Skeletal muscle tissue (tissue), 3 donors: ENCODE measurements at regions not wholly inside any gene's neighbourhood (a gene's known extent, or its start where the extent isn't known, plus 50 kb on each side); places are given as distances from the start of the nearest gene placed in this dataset.
"Not testable (repeated sequence)": the region's sequence is repeated elsewhere in the genome, so short reads cannot be mapped to it uniquely, and the experiment has no call there.

Experiments used
- H3K27ac ChIP-seq: one replicate; pipeline ENCODE4 v1.7.0; 2013; ENCODE audit warnings: mild to moderate bottlenecking, low read depth, low read length, inconsistent platforms
- H3K27me3 ChIP-seq, 3 donors: one replicate each; pipeline ENCODE4 v1.7.0; 2013; ENCODE audit warnings: low read length in 3 of 3; ENCODE audit not compliant: control insufficient read depth in 3 of 3, insufficient read depth in 3 of 3
- H3K36me3 ChIP-seq, 3 donors: one replicate each; pipeline ENCODE4 v1.7.0; 2013; ENCODE audit warnings: low read length in 3 of 3; ENCODE audit not compliant: control insufficient read depth in 3 of 3, insufficient read depth in 3 of 3
- H3K4me1 ChIP-seq, 3 donors: one replicate each; pipeline ENCODE4 v1.7.0; 2013; ENCODE audit warnings: low read length in 3 of 3, mild to moderate bottlenecking in 3 of 3; ENCODE audit not compliant: control insufficient read depth in 3 of 3, insufficient read depth in 3 of 3
- H3K4me3 ChIP-seq, 3 donors: one replicate each; pipeline ENCODE4 v1.7.0; 2013; ENCODE audit warnings: low read length in 3 of 3
- H3K9ac ChIP-seq, 3 donors: one replicate each; pipeline ENCODE4 v1.7.0; 2013; ENCODE audit warnings: low read length in 3 of 3, mild to moderate bottlenecking in 3 of 3, moderate library complexity in 2 of 3, low read depth in 1 of 3
- H3K9me3 ChIP-seq, 3 donors: one replicate each; pipeline ENCODE4 v1.7.0; 2013; ENCODE audit warnings: low read length in 3 of 3; ENCODE audit not compliant: control insufficient read depth in 3 of 3
- donor health status: Osteomylitis.

- Histone ChIP-seq H3K9ac (no peak overlapping the region), H3K27me3 (no peaks in the 10 kb centered on the region)
Measured at GRCh38 chr10:10714327-10714726, 303.3 kb upstream of the CELF2 start.

DNA sequence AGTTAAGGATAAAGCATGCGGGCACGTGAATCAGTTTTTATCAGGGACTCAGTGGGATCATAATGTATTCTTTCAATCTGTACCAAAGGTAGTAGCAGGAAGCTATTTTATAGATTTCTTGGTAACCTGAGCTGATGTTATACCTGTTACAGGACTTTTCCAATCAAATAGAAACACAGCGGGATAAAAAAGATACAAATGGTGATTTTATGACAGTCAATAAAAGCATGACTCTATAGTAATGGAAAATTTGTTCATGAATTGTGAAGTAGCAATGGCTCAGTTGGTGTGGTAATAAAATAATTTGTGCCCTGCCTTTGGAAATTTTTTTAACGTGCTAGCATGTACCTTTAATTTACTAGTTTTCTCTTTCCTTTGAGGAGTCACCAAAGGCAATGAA is 300.7 kb upstream of the CELF2 start:
- no peaks in the 10 kb centered on the region for H3K4me1 ChIP-seq
- H3K27me3 ChIP-seq = no peaks in the 10 kb centered on the region
- H3K4me3 ChIP-seq = no peak overlapping the region
- no peak overlapping the region for H3K27ac ChIP-seq
- no peak overlapping the region for H3K9ac ChIP-seq
- no peaks in the 10 kb centered on the region for H3K9me3 ChIP-seq
- no peaks in the 10 kb centered on the region for H3K36me3 ChIP-seq

More at GRCh38 chr10:10714327-10714726, 303.3 kb upstream of the CELF2 start:
- H3K4me1 ChIP-seq = no peaks in the 10 kb centered on the region
- no peak overlapping the region for H3K27ac ChIP-seq
- no peak overlapping the region for H3K4me3 ChIP-seq
- no peaks in the 10 kb centered on the region for H3K9me3 ChIP-seq
- H3K36me3 ChIP-seq = no peaks in the 10 kb centered on the region

GRCh38 chr10:10722422-10722821 is 295.2 kb upstream of the CELF2 start:
- Histone ChIP-seq H3K36me3 (no peaks in the 10 kb centered on the region), H3K4me1 (no peaks in the 10 kb centered on the region), H3K27me3 (peaks cover 0 to 4% (median 0%) of the 10 kb centered on the region in 3 donors), H3K4me3 (no peak overlapping the region), H3K9ac (no peak overlapping the region), H3K9me3 (no peaks in the 10 kb centered on the region), H3K27ac (no peak overlapping the region)

GRCh38 chr10:10725196-10725595 is 292.5 kb upstream of the CELF2 start:
- Histone ChIP-seq H3K27ac (no peak overlapping the region), H3K36me3 (no peaks in the 10 kb centered on the region), H3K27me3 (peaks cover 0 to 4% (median 0%) of the 10 kb centered on the region in 3 donors), H3K4me1 (no peaks in the 10 kb centered on the region), H3K4me3 (no peak overlapping the region), H3K9me3 (no peaks in the 10 kb centered on the region), H3K9ac (no peak overlapping the region)

DNA sequence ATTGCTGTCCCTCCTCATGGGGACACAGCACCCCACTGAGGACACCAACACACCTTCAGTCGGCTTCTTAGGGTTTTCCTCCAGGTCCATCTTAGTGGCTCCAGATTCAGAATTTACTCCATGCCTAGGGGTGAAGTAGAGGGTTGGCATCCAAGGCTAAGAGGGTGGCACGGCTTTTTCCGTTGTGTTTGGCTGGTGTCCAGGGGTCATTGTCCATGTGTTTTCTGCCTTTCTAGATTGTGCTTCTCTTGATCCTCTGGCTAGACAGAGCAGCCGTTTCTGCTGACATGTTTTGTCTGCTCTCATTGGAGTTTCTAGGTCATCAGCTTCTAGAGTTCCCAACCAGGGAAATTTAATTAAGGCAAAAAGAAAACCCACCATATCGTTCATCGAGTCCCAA is 291.6 kb upstream of the CELF2 start:
- Histone ChIP-seq H3K4me1 (no peaks in the 10 kb centered on the region), H3K27me3 (peaks cover 0 to 4% (median 0%) of the 10 kb centered on the region in 3 donors), H3K9me3 (no peaks in the 10 kb centered on the region), H3K9ac (no peak overlapping the region), H3K27ac (no peak overlapping the region), H3K4me3 (no peak overlapping the region), H3K36me3 (no peaks in the 10 kb centered on the region)

- H3K27ac ChIP-seq, H3K4me1 ChIP-seq, H3K4me3 ChIP-seq, H3K36me3 ChIP-seq, H3K9ac ChIP-seq, H3K27me3 ChIP-seq, H3K9me3 ChIP-seq: not testable (repeated sequence)
Measured at GRCh38 chr10:10727411-10727810, 290.3 kb upstream of the CELF2 start.

DNA sequence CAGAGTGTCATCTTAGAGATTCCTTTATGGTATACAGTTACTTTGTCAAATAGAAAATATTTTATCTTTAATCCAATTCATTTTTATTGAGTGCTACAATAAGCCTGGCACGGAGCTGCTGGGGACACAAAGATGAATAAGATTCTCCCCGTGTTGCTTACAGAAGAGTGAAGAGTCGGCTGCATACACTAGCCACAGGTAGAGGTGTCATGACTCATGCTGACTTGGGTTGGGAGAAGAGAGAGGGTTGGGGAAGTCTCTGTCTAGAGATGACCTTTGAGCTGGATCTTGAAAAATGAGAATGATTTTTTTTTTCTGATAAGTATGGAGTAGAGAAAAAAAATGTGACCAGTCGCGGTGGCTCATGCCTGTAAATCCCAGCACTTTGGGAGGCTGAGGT is 289.9 kb upstream of the CELF2 start:
- Histone ChIP-seq H3K9me3 (no peaks in the 10 kb centered on the region), H3K36me3 (no peaks in the 10 kb centered on the region), H3K27ac (no peak overlapping the region)

DNA sequence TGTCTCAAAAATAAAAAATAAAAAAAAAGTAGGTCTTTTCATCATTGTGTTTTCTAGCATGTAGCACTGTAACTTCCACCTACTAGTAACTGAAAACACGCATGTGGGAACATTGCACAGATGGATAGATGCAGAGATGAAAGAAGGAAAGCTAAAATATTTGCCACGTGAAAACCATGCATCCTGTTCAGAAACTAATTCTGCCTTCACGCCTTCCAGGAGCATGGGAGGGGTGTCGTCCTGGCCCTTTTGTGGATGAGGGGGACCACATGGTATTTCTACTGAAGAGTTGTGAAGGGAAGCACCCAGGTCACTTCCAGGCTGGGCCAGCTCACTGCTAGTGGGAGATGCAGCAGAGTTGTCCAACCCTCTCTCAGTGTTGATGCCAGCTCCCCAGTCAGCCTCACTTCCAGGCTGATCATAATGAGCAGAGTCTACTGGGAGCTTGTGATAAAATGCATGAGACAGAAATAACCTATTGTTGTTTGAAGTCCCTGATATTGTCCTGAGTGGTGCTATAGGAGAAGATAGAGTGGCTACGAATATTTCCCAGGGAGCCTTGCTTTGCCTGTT is 287.1 kb upstream of the CELF2 start:
- Histone ChIP-seq H3K9ac (no peak overlapping the region), H3K4me3 (no peak overlapping the region), H3K36me3 (no peaks in the 10 kb centered on the region), H3K4me1 (no peaks in the 10 kb centered on the region), H3K27ac (no peak overlapping the region), H3K9me3 (no peaks in the 10 kb centered on the region), H3K27me3 (peaks cover 0 to 4% (median 0%) of the 10 kb centered on the region in 3 donors)

More for the DNA sequence above, 289.9 kb upstream of the CELF2 start:
- Histone ChIP-seq H3K9ac (no peak overlapping the region), H3K4me3 (no peak overlapping the region), H3K27me3 (peaks cover 0 to 4% (median 0%) of the 10 kb centered on the region in 3 donors), H3K4me1 (no peaks in the 10 kb centered on the region)

DNA sequence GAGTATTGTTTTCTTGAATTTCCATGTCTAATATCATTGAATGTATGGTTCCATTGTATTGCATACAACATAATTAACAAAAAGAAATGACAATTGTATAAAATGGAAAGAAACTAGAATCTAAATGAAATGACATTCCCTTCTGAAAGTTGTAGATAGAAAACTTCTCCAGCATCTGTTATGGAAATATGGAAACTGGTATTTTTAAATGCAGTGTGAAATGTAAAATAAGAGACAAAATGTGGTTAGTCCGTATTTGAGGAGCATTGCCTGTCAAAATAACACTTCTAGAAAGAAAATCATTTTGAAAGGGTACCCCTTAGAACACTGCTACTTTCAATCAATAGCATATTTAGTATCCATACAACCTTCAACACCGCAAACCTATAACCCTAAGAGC is 286.3 kb upstream of the CELF2 start:
- Histone ChIP-seq H3K27me3 (no peaks in the 10 kb centered on the region), H3K9ac (no peak overlapping the region), H3K9me3 (no peaks in the 10 kb centered on the region), H3K36me3 (no peaks in the 10 kb centered on the region), H3K4me3 (no peak overlapping the region), H3K4me1 (no peaks in the 10 kb centered on the region), H3K27ac (no peak overlapping the region)

- Histone ChIP-seq H3K27ac (no peak overlapping the region), H3K9me3 (no peaks in the 10 kb centered on the region)
Measured at GRCh38 chr10:10734356-10735064, 283.2 kb upstream of the CELF2 start.

More at GRCh38 chr10:10734356-10735064, 283.2 kb upstream of the CELF2 start:
- Histone ChIP-seq H3K4me1 (no peaks in the 10 kb centered on the region), H3K27me3 (no peaks in the 10 kb centered on the region), H3K36me3 (no peaks in the 10 kb centered on the region), H3K4me3 (no peak overlapping the region), H3K9ac (no peak overlapping the region)
